Prostate gland (tissue), 2 donors: ENCODE measurements at regions not wholly inside any gene's neighbourhood (a gene's known extent, or its start where the extent isn't known, plus 50 kb on each side); places are given as distances from the start of the nearest gene placed in this dataset.
"Not testable (repeated sequence)": the region's sequence is repeated elsewhere in the genome, so short reads cannot be mapped to it uniquely, and the experiment has no call there.

Experiments
- CTCF ChIP-seq, 4 experiments: fragments of 200-600 bp in 2 of 4; fragments of 450-650 bp in 2 of 4; sonication (generic) in 2 of 4; IDR thresholded peaks; 1 replicate in 3 of 4; 2 replicates in 1 of 4; pipeline ENCODE4 v1.5.1; 2016 to 2019; ENCODE audit warnings: antibody characterized with exemption in 4 of 4, mild to moderate bottlenecking in 2 of 4, moderate library complexity in 2 of 4
- POLR2A ChIP-seq: fragments of 450-650 bp; IDR thresholded peaks from one replicate; pipeline ENCODE4 v1.6.1; 2016; ENCODE audit warnings: antibody characterized with exemption, mild to moderate bottlenecking
- POLR2AphosphoS5 ChIP-seq: sonication (generic); formaldehyde crosslinking; IDR thresholded peaks from one replicate; pipeline ENCODE4 v1.6.1; 2017; ENCODE audit warnings: antibody characterized with exemption

GRCh38 chr3:125855006-125855405 is 114.0 kb upstream of the ROPN1B start:
- TF ChIP-seq CTCF (IDR thresholded peaks at IDR 0.05); POLR2AphosphoS5; POLR2A: not testable (repeated sequence)
